ENCODE measurements at regions not wholly inside any gene's neighbourhood (a gene's known extent, or its start where the extent isn't known, plus 50 kb on each side); places are given as distances from the start of the nearest gene placed in this dataset.

DNA sequence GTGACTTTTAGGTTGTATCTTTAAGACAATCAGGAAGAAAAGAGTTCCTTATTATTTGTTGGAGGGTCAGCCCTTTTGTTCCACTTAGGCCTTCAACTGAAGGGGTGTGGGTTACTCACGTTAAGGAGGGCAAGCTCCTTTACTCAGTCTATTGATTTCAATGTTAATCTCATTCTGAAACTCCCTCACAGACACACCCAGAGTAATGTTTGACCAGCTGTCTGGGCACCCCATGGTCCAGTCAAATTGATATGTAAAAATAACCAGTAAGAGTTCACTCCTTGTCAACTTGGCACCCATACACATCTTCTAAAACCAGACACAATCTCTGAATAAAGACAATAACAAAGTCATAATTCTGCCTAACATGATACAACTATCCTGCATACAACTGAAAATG, 292.9 kb downstream of the KLF5 start:
- no peak for DNase-seq (ENCODE audit: low read depth in 2 of 2)

- DNase-seq (ENCODE audit: low read depth in 2 of 2): peak; percentile 51 to 61
Observed at GRCh38 chr13:73341748-73342147, 282.9 kb downstream of the KLF5 start.

DNA sequence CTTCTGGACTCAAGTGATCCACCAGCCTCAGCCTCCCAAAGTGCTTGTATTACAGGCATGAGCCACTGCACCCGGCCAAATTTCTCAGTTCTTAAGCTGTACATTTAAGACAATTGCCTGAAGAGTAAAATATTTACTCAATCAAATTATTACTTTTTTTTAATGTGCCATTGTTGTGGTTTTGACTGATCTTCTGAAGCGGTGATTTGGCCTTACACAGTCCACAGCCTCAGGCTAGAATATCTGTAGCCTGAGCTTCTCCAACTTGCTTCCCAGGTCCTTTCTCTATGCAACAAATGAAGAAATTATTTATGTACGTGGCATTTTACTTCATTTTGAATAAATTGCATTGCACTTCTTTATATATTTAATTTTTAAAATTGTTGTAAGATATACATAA, 281.3 kb downstream of the KLF5 start:
- no peak for DNase-seq (ENCODE audit: low read depth in 2 of 2)

GRCh38 chr13:73339086-73339485, 280.3 kb downstream of the KLF5 start:
- DNase-seq (ENCODE audit: low read depth in 2 of 2): no peak

DNA sequence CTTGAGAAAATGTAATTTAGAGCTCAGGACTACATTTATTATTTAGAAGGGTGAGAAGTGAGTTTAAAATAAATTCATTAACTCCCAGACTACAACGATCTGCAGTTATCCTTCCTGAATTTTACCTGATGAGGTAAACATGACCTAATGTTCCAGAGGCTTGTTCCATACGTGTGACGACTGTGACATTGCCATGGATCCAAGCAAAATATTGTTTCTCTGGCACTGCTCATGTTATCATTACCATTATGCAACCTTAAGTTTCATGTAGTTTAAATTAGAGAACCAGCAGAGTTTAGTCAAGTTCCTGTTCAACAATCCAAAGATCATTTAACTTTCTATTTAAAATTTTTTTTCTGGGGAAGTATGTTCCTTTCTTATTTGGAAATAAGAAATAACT, 279.6 kb downstream of the KLF5 start:
- DNase-seq (ENCODE audit: low read depth in 2 of 2): no peak

DNA sequence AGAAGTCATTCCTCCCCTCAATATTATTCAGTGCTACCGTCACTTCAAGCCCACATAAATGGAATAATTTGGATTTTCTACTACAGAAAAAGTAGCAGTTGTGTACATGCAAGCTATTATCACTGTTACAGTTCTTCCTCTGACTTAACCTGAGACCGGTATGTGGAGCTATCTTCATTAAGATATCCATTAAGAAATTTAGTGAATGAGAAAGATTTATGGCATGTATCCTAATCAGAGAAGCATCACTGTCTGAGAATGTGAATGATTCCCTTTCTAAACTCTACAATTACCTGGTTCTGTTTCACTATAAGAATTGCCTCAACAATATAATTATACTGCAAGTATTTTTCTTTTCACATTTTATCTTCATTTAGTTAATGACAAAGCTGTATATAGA, 278.7 kb downstream of the KLF5 start:
- DNase-seq (ENCODE audit: low read depth in 2 of 2): no peak

GRCh38 chr13:73336773-73337172, 278.0 kb downstream of the KLF5 start:
- no peak for DNase-seq (ENCODE audit: low read depth in 2 of 2)

- DNase-seq (ENCODE audit: low read depth in 2 of 2): no peak
Observed at GRCh38 chr13:73335944-73336343, 277.1 kb downstream of the KLF5 start.

DNA sequence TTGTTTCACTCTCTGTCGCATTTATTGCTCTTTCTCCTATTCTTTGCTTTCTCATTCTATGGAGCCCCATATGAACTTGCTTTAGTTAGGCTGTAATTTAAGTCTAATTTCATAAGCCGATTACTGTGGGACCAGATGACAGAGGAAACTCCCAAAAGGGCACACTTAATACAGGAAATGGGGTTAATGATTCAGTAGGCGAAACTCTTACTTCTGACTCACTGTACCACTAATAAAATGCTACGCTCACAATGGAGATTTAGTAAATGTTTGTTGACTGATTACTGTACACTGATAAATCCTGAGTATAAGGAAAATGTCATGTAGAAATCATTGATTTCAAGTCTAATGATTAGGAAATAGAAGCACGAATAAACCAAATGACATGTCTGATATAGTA, 276.4 kb downstream of the KLF5 start:
- peak; percentile 8 to 24 for DNase-seq (ENCODE audit: low read depth in 2 of 2)

DNA sequence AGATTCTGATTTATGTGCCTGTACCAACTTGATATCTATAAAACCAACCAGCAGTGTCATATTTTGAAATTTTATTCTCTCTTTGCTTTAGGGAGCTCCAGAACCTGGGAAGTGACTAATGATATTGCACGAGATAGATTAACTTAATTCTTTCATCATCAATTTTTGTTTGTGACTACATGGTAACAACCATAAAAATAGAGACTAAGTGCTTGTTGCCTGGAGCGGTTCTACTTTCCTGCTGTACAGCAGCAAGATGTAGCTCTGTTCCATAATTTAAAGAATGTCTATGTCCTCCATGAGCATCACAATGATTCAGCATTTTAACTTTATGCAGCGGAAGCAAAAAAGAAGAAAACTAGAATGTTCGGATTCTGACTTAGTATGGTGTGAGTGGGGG, 275.6 kb downstream of the KLF5 start:
- DNase-seq (ENCODE audit: low read depth in 2 of 2): no peak

- no peak for DNase-seq (ENCODE audit: low read depth in 2 of 2)
Observed at GRCh38 chr13:73331556-73331955, 272.8 kb downstream of the KLF5 start.

GRCh38 chr13:73329355-73329754, 270.6 kb downstream of the KLF5 start:
- no peak for DNase-seq (ENCODE audit: low read depth in 2 of 2)

- no peak for DNase-seq (ENCODE audit: low read depth in 2 of 2)
Observed at GRCh38 chr13:73327579-73327978, 268.8 kb downstream of the KLF5 start.

DNA sequence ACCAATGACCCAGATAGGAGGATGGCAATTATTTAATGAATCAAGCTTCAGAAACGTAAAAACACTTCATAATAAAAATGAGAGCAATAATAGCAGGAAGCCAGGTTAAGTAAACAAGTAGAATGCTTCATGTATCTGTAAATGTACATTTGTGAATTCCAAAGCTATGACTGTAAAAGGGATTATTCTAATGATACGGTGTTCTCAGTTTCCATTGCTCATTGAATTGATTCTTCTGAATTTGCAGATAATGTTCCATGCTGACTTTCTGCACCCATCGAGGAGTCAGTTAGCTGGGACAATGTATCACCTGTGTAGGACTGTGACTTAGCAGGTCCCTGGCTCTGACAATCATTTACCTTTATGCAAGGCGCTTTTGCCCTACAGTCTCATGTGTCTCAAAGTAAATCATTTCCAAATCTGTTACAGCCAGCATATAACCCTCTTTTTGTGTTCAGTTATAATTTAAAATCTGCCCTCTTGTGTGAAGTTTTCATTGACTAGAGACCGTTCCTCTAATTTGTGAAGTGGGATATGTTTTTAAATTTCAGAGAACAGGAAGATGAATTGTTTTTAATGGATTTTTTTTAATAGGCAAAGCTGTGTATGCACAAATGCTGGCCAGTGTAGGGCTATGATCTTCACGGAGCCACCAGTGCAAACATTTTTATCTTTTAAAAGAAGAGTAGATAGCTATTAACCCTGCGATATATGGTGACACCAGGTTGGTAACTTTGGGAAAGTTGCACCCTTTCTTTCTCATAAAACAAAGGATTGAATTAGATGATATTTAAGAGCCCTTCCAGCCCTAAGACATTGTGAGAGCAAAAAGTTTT, 267.1 kb downstream of the KLF5 start:
- DNase-seq (ENCODE audit: low read depth in 2 of 2): no peak

DNA sequence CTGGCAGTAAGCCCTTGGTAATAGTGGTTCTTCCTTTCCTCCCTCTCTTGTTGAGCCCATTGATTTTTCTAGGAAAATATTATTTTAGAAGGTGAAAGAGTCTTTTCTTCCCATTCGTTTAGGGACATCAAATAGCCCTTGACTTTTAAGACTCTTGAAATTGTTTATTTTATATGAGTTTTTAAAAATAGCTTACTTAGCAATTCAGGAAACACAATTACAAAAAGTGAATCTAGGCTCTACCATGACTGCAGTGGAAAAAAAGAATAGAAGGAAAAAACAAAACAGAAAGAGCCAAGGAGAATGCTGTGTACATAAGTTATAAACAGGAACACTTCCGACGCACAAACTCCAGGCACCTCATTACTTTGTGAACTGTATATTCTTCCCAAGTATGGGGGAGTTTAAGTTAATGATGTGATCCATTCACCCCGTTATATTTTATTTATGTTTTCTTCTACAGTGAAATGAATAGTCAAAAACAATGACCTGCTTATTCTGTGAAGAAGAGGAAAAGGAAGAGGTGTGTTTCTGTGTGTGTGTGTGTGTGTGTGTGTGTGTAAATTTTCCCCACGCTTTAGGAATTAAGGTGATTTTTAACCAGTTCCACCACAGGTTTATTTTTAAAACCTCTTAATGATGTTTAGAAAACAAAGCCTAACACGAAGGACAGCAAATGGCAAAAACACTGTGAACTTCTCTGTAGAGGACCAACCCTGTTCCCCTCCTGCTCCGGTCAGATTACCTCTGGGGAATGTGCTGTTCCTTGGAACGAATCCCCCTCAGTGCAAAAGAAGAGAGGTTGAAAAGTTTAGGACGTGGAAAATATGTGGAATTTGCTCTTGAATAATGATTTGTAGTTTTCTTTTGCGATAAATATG, 266.3 kb downstream of the KLF5 start:
- DNase-seq (ENCODE audit: low read depth in 2 of 2): no peak

GRCh38 chr13:73323615-73324014, 264.8 kb downstream of the KLF5 start:
- DNase-seq (ENCODE audit: low read depth in 2 of 2): no peak

GRCh38 chr13:73321043-73321442, 262.2 kb downstream of the KLF5 start:
- no peak for DNase-seq (ENCODE audit: low read depth in 2 of 2)

DNA sequence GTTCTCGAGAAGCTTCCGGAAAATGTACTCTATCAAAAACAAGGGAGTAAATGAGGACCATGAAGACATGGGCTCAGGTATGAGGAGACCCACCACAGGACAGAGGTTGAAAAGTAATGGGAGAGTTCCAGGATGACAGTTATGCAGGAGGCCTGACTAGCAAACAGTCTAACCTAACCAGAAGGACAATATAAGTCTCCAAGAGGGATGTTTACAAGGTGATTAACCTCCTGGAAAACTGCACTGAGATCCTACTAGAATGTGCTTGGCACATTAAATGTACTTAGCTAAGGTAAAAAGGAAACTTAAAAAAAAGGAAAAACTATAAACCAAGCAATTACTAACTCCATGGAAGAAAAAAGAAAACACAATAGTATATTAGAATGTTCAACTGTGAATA, 258.3 kb downstream of the KLF5 start:
- DNase-seq (ENCODE audit: low read depth in 2 of 2): no peak

DNA sequence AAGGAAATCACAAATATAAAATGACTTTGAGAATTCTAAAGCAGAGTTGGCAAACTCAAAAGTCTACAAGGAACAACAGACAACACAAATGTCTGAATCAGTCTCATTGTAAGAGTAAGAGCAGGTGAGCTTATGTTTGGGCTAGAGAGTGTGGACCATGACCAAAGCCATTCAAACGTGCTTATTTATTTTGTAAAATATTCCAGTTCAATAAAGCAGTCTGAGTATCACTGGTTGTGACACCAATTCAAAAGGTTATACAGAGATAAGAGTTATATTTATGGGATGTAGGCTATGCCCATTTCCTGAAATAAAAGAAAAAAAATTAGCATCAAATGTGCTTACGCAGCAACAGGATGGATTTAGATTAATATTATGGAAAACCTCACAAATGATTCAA, 251.6 kb downstream of the KLF5 start:
- no peak for DNase-seq (ENCODE audit: low read depth in 2 of 2)

- DNase-seq (ENCODE audit: low read depth in 2 of 2): peak in 1 of 2 experiments; percentile 9
Observed at GRCh38 chr13:73307481-73307880, 248.7 kb downstream of the KLF5 start.

GRCh38 chr13:73306688-73307087, 247.9 kb downstream of the KLF5 start:
- DNase-seq (ENCODE audit: low read depth in 2 of 2): no peak

GRCh38 chr13:73304442-73304841, 245.6 kb downstream of the KLF5 start:
- no peak for DNase-seq (ENCODE audit: low read depth in 2 of 2)

GRCh38 chr13:73303851-73304250, 245.0 kb downstream of the KLF5 start:
- no peak for DNase-seq (ENCODE audit: low read depth in 2 of 2)
